ENCODE measurements at regions not wholly inside any gene's neighbourhood (a gene's known extent, or its start where the extent isn't known, plus 50 kb on each side); places are given as distances from the start of the nearest gene placed in this dataset.

DNA sequence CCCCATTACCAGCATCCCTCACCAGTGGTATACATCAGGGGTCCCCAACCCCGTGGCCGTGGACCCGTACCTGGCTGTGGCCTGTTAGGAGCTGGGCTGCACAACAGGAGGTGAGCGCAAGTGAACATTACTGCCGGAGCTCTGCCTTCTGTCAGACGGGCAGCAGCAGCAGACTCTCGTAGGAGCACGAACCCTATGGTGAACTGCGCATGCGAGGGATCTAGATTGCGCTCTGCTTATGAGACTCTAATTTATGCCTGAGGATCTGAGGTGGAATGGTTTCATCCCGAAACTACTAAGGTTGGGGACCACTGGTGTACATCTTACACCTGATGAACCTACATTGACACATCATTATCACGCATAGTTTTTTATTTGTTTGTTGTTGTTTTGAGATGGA, 52.8 kb upstream of the DHX15 start:
- no peak overlapping the region for H3K27ac ChIP-seq (ENCODE audit: low read depth, low read length)
- Mint-ChIP-seq H3K4me3 (no peak overlapping the region), H3K27ac (no peak overlapping the region), H3K9me3 (no peaks in the 10 kb centered on the region), H3K36me3 (no peaks in the 10 kb centered on the region), H3K4me1 (no peaks in the 10 kb centered on the region), H3K27me3 (peaks cover 7 to 20% (median 16%) of the 10 kb centered on the region in 5 donors)
- ATAC-seq (no peak), DNase-seq (no peak)
- H3K4me3 ChIP-seq (ENCODE audit: low read length) = no peak overlapping the region
- H3K9me3 ChIP-seq (ENCODE audit: control insufficient read depth in 2 of 3, low read length in 3 of 3) = no peaks in the 10 kb centered on the region
- ChIA-PET POLR2A (no interaction called here), CTCF (no interaction called here)
- no peaks in the 10 kb centered on the region for H3K36me3 ChIP-seq (ENCODE audit: control insufficient read depth in 2 of 3, insufficient read depth in 3 of 3, low read length in 3 of 3)
- intact Hi-C loops (cut with micrococcal nuclease) = no loop called here
- no peaks in the 10 kb centered on the region for H3K27me3 ChIP-seq (ENCODE audit: control insufficient read depth in 2 of 2, insufficient read depth in 2 of 2, low read length in 2 of 2)
- no peaks in the 10 kb centered on the region for H3K4me1 ChIP-seq (ENCODE audit: control insufficient read depth in 2 of 2, insufficient read depth in 2 of 2, low read length in 2 of 2)

DNA sequence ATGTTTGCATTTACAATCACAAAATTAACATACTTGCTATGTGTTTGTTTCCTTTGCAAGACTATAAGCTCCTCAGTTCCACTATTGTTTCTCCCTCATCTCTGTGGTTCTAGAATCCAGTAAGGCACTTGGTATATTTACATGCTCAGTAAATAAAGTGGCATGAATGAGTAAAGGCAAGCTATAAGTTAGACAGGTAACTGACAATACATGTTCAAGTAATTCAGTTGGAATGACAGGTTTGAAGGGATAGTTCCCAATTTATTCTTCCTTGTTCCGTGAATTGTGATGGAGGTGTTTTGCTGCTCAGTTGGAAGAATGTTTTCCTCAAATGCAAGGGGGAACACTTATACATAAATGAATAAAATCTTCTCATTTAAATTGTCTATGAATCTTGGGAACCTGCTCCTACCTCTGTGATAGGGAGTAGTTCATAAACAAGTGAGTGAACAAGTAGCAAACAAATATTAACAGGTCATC, 54.1 kb upstream of the DHX15 start:
- Mint-ChIP-seq H3K27ac (no peak overlapping the region), H3K9me3 (no peaks in the 10 kb centered on the region), H3K4me3 (no peak overlapping the region), H3K4me1 (no peaks in the 10 kb centered on the region), H3K27me3 (peaks cover 10 to 16% (median 15%) of the 10 kb centered on the region in 5 donors), H3K36me3 (no peaks in the 10 kb centered on the region)
- no peak overlapping the region for H3K27ac ChIP-seq (ENCODE audit: low read depth, low read length)
- no peaks in the 10 kb centered on the region for H3K9me3 ChIP-seq (ENCODE audit: control insufficient read depth in 2 of 3, low read length in 3 of 3)
- DNase-seq (no peak), ATAC-seq (no peak)
- H3K36me3 ChIP-seq (ENCODE audit: control insufficient read depth in 2 of 3, insufficient read depth in 3 of 3, low read length in 3 of 3) = no peaks in the 10 kb centered on the region
- ChIA-PET CTCF (interaction anchor here (0.7 kb wide), 1 partner anchor 999 kb away, joined by 3 read pairs; no protein-coding TSS in a partner anchor), POLR2A (no interaction called here)
- no peaks in the 10 kb centered on the region for H3K4me1 ChIP-seq (ENCODE audit: control insufficient read depth in 2 of 2, insufficient read depth in 2 of 2, low read length in 2 of 2)
- intact Hi-C loops (cut with micrococcal nuclease) = no loop called here
- no peak overlapping the region for H3K4me3 ChIP-seq (ENCODE audit: low read length)
- no peaks in the 10 kb centered on the region for H3K27me3 ChIP-seq (ENCODE audit: control insufficient read depth in 2 of 2, insufficient read depth in 2 of 2, low read length in 2 of 2)

DNA sequence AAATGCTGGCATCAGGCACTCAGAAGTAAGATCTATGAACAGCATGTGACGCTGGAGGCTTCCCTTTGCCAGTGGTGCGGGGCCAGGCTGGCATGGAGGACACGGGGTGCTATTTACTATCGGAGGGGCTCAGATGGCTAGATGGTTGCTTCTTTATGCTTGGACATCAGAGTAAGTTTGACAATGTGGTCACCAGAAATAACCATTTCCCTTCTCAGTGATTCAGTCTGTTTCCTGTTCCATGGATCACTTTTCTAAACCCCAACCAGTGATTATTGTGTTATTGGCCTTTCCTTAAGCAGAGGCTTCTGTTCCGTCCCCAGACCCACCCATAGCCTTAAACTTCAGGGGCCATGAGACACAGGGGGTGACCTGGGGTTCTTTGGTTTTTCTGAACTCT, 55.4 kb upstream of the DHX15 start:
- ChIA-PET CTCF (no interaction called here), POLR2A (no interaction called here)
- Mint-ChIP-seq H3K27me3 (peaks cover 10 to 24% (median 16%) of the 10 kb centered on the region in 5 donors), H3K27ac (no peak overlapping the region), H3K4me3 (no peak overlapping the region), H3K9me3 (no peaks in the 10 kb centered on the region), H3K36me3 (no peaks in the 10 kb centered on the region), H3K4me1 (no peaks in the 10 kb centered on the region)
- Histone ChIP-seq H3K4me1 (ENCODE audit: control insufficient read depth in 2 of 2, insufficient read depth in 2 of 2, low read length in 2 of 2) (no peaks in the 10 kb centered on the region), H3K36me3 (ENCODE audit: control insufficient read depth in 2 of 3, insufficient read depth in 3 of 3, low read length in 3 of 3) (no peaks in the 10 kb centered on the region), H3K9me3 (ENCODE audit: control insufficient read depth in 2 of 3, low read length in 3 of 3) (no peaks in the 10 kb centered on the region), H3K27me3 (ENCODE audit: control insufficient read depth in 2 of 2, insufficient read depth in 2 of 2, low read length in 2 of 2) (no peaks in the 10 kb centered on the region), H3K27ac (ENCODE audit: low read depth, low read length) (no peak overlapping the region), H3K4me3 (ENCODE audit: low read length) (no peak overlapping the region)
- ATAC-seq = no peak
- no peak for DNase-seq
- intact Hi-C loops (cut with micrococcal nuclease) = no loop called here

DNA sequence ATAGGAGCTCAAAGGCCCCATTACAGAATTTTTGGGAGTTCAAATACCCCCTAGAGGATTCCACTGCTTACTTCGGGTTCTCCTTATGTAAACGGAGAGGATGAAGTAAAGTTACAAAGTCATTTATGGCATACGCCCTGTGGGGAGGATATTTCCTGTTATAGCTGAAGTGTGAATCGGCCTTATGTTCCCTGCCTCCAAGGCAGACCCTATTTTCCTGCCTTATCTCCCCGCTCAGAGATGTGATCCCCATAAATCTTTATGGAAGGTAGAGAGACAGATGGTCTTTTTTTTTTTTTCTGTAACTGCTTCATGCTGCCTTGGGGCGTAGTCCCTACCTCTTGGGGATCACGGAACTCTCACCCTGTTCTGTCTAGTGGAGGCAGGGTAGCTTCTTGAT, 56.0 kb upstream of the DHX15 start:
- Mint-ChIP-seq H3K9me3 (no peaks in the 10 kb centered on the region), H3K4me1 (no peaks in the 10 kb centered on the region), H3K4me3 (no peak overlapping the region), H3K27me3 (peaks cover 10 to 24% (median 16%) of the 10 kb centered on the region in 5 donors), H3K27ac (no peak overlapping the region), H3K36me3 (no peaks in the 10 kb centered on the region)
- Histone ChIP-seq H3K27me3 (ENCODE audit: control insufficient read depth in 2 of 2, insufficient read depth in 2 of 2, low read length in 2 of 2) (no peaks in the 10 kb centered on the region), H3K9me3 (ENCODE audit: control insufficient read depth in 2 of 3, low read length in 3 of 3) (no peaks in the 10 kb centered on the region), H3K4me1 (ENCODE audit: control insufficient read depth in 2 of 2, insufficient read depth in 2 of 2, low read length in 2 of 2) (no peaks in the 10 kb centered on the region), H3K4me3 (ENCODE audit: low read length) (no peak overlapping the region), H3K27ac (ENCODE audit: low read depth, low read length) (no peak overlapping the region), H3K36me3 (ENCODE audit: control insufficient read depth in 2 of 3, insufficient read depth in 3 of 3, low read length in 3 of 3) (no peaks in the 10 kb centered on the region)
- intact Hi-C loops (cut with micrococcal nuclease) = no loop called here
- ChIA-PET CTCF (no interaction called here), POLR2A (no interaction called here)
- DNase-seq (no peak), ATAC-seq (no peak)

DNA sequence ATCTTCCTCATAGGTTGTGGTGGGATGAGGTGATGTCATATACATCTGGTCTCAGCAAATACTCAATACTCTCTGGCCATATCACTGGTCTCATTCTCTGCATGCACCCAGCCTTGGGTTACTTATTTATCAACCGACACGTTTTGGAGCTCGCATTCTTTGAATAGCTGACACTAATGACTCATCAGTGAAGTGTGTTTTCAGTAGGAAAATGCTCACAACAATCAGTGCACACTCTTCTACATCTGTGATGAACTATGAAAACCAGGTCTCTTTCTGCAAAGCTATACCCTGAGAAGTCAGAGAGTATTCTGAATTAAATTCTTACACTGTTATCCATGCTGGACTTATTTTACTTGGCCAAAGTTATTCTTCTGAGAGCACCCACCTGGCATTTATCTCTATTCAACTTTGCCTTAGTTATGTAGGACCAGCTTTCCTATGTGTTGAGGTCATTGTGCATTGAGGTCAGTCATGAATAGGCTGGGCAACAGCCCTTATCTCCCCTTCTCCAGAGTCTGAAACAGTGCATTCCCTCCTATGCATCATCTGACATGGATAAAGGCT, 58.7 kb upstream of the DHX15 start:
- POLR2A ChIA-PET = no interaction called here

DNA sequence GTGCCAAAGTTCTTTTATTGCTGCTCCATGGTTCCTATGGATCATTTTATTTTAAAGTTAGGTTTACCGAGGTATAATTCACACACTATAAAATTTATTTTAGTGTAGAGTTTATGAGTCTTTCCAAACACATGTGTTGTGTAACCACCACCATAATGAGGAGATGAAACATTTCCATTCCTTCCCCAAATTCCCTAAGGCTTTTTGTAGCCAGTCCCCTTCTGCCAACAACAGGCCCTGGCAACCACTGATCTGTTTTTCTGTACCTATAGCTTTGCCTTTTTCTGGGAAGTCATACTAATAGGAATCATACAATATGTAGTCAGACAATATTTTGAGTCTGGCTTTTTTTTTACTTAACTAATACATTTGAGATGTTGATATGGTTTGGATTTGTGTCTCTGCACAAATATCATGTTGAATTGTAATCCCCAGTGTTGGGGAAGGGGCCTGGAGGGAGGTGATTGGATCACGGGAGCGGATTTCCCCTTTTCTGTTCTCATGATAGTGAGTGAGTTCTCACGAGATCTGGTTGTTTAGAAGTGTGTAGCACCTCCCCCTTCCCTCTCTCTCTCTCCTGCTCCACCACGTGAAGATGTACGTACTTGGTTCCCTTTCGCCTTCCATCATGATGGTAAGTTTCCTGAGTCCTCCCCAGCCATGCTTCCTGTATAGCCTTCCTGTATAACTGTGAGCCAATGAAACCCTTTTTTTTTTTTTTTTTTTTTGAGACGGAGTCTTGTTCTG, 59.6 kb upstream of the DHX15 start:
- peak overlapping the region in 1 of 9 donors; percentile 23 for H3K27ac Mint-ChIP-seq
- ChIA-PET CTCF (interaction anchor here (0.6 kb wide), 1 partner anchor 224 kb away, joined by 3 read pairs; no protein-coding TSS in a partner anchor), POLR2A (no interaction called here)
- H3K9me3 Mint-ChIP-seq = no peaks in the 10 kb centered on the region
- intact Hi-C loops (cut with micrococcal nuclease) = no loop called here
- Histone ChIP-seq H3K27ac (ENCODE audit: low read depth, low read length) (no peak overlapping the region), H3K4me1 (ENCODE audit: control insufficient read depth in 2 of 2, insufficient read depth in 2 of 2, low read length in 2 of 2) (no peaks in the 10 kb centered on the region), H3K27me3 (ENCODE audit: control insufficient read depth in 2 of 2, insufficient read depth in 2 of 2, low read length in 2 of 2) (no peaks in the 10 kb centered on the region), H3K36me3 (ENCODE audit: control insufficient read depth in 2 of 3, insufficient read depth in 3 of 3, low read length in 3 of 3) (no peaks in the 10 kb centered on the region), H3K4me3 (ENCODE audit: low read length) (no peak overlapping the region), H3K9me3 (ENCODE audit: control insufficient read depth in 2 of 3, low read length in 3 of 3) (no peaks in the 10 kb centered on the region)
- DNase-seq (no peak), ATAC-seq (no peak)
- no peaks in the 10 kb centered on the region for H3K4me1 Mint-ChIP-seq
- no peaks in the 10 kb centered on the region for H3K36me3 Mint-ChIP-seq
- H3K27me3 Mint-ChIP-seq = peaks cover 8 to 30% (median 16%) of the 10 kb centered on the region in 5 donors
- H3K4me3 Mint-ChIP-seq = no peak overlapping the region

More for the DNA sequence above, 58.7 kb upstream of the DHX15 start:
- no peak overlapping the region for H3K4me3 ChIP-seq (ENCODE audit: low read length)
- Mint-ChIP-seq H3K27me3 (peaks cover 8 to 30% (median 16%) of the 10 kb centered on the region in 5 donors), H3K27ac (no peak overlapping the region), H3K4me3 (no peak overlapping the region), H3K36me3 (no peaks in the 10 kb centered on the region), H3K4me1 (no peaks in the 10 kb centered on the region), H3K9me3 (no peaks in the 10 kb centered on the region)
- DNase-seq (no peak), ATAC-seq (no peak)
- no peaks in the 10 kb centered on the region for H3K4me1 ChIP-seq (ENCODE audit: control insufficient read depth in 2 of 2, insufficient read depth in 2 of 2, low read length in 2 of 2)
- no peaks in the 10 kb centered on the region for H3K9me3 ChIP-seq (ENCODE audit: control insufficient read depth in 2 of 3, low read length in 3 of 3)
- no peaks in the 10 kb centered on the region for H3K36me3 ChIP-seq (ENCODE audit: control insufficient read depth in 2 of 3, insufficient read depth in 3 of 3, low read length in 3 of 3)
- H3K27me3 ChIP-seq (ENCODE audit: control insufficient read depth in 2 of 2, insufficient read depth in 2 of 2, low read length in 2 of 2) = no peaks in the 10 kb centered on the region
- intact Hi-C loops (cut with micrococcal nuclease) = no loop called here
- no peak overlapping the region for H3K27ac ChIP-seq (ENCODE audit: low read depth, low read length)
- CTCF ChIA-PET = no interaction called here

All from naive thymus-derived CD4-positive, alpha-beta T cell (primary cell).